SK-N-MC (cell line): ENCODE measurements at regions not wholly inside any gene's neighbourhood (a gene's known extent, or its start where the extent isn't known, plus 50 kb on each side); places are given as distances from the start of the nearest gene placed in this dataset.

Experiments used
- EZH2 ChIP-seq: fragments of 200-600 bp; sonication (generic); IDR thresholded peaks from one replicate; pipeline ENCODE4 v1.6.1; 2017; ENCODE audit warnings: antibody characterized with exemption
- FOXP2 ChIP-seq: optimal IDR thresholded peaks from 2 replicates; pipeline ENCODE3; 2011; ENCODE audit warnings: mild to moderate bottlenecking, moderate library complexity; ENCODE audit not compliant: insufficient read depth; ENCODE audit errors: extremely low read length, control extremely low read depth
- POLR2AphosphoS5 ChIP-seq: IDR thresholded peaks from 2 replicates; pipeline ENCODE4 v1.6.1; 2012; ENCODE audit warnings: mild to moderate bottlenecking, low read depth, low read length, borderline replicate concordance

- TF ChIP-seq EZH2: no peak
- no peak for TF ChIP-seq POLR2AphosphoS5
- TF ChIP-seq FOXP2: no peak
Observed at GRCh38 chr1:213596729-213597128, 391.0 kb upstream of the PROX1 start.
